Neural cell (in vitro differentiated cells): ENCODE measurements at regions not wholly inside any gene's neighbourhood (a gene's known extent, or its start where the extent isn't known, plus 50 kb on each side); places are given as distances from the start of the nearest gene placed in this dataset.

ENCODE experiments used
- EP300 ChIP-seq: fragments of 450-650 bp; conservative IDR thresholded peaks from 2 replicates; pipeline ENCODE4 v1.6.1; 2014; ENCODE audit warnings: antibody characterized with exemption, mild to moderate bottlenecking, moderate library complexity; ENCODE audit not compliant: poor library complexity, severe bottlenecking
- EZH2 ChIP-seq: fragments of 200-600, 300-800 bp; shearing (Covaris generic), sonication (generic); IDR thresholded peaks from 2 replicates; pipeline ENCODE4 v1.6.1; 2014; ENCODE audit warnings: antibody characterized with exemption, low read length, borderline replicate concordance, mild to moderate bottlenecking; ENCODE audit not compliant: insufficient read depth, poor library complexity, severe bottlenecking
- POLR2AphosphoS5 ChIP-seq: IDR thresholded peaks from 2 replicates; pipeline ENCODE4 v1.6.1; 2012
- TAF1 ChIP-seq: IDR thresholded peaks from 2 replicates; pipeline ENCODE4 v1.6.1; 2012; ENCODE audit warnings: low read depth
- TF ChIP-seq, protein P1 (sequence below): fragments of 450-650 bp; IDR thresholded peaks from 2 replicates; pipeline ENCODE4 v1.5.1; 2014; ENCODE audit warnings: antibody characterized with exemption, mild to moderate bottlenecking, moderate library complexity; ENCODE audit not compliant: poor library complexity, severe bottlenecking
- TF ChIP-seq, protein P2 (sequence below): IDR thresholded peaks from 2 replicates; pipeline ENCODE4 v1.6.1; 2012; ENCODE audit warnings: borderline replicate concordance

DNA sequence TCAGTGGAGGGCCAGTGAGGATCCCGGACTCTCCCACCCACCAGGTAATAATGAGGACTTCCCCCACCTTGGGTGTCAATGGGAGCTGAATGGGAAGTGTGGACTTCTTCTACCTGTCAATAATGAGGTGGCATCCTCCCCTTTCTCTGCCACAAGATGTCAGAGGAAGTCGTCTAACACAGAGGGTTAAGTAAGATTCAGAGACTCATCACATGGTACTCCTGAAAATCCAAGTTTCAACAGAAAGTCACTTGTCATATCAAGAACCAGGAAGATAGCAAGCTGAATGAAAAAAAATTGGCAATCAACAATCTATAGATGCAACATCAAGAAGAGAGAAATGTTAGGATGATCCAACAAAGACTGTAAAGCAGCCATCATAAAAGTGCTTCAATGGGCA lies 150.9 kb upstream of the SVIL start:
- TF ChIP-seq TAF1 = no peak
- TF ChIP-seq, protein P1, sequence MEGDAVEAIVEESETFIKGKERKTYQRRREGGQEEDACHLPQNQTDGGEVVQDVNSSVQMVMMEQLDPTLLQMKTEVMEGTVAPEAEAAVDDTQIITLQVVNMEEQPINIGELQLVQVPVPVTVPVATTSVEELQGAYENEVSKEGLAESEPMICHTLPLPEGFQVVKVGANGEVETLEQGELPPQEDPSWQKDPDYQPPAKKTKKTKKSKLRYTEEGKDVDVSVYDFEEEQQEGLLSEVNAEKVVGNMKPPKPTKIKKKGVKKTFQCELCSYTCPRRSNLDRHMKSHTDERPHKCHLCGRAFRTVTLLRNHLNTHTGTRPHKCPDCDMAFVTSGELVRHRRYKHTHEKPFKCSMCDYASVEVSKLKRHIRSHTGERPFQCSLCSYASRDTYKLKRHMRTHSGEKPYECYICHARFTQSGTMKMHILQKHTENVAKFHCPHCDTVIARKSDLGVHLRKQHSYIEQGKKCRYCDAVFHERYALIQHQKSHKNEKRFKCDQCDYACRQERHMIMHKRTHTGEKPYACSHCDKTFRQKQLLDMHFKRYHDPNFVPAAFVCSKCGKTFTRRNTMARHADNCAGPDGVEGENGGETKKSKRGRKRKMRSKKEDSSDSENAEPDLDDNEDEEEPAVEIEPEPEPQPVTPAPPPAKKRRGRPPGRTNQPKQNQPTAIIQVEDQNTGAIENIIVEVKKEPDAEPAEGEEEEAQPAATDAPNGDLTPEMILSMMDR = no peak
- TF ChIP-seq POLR2AphosphoS5 = no peak
- no peak for TF ChIP-seq EP300
- TF ChIP-seq, protein P2, sequence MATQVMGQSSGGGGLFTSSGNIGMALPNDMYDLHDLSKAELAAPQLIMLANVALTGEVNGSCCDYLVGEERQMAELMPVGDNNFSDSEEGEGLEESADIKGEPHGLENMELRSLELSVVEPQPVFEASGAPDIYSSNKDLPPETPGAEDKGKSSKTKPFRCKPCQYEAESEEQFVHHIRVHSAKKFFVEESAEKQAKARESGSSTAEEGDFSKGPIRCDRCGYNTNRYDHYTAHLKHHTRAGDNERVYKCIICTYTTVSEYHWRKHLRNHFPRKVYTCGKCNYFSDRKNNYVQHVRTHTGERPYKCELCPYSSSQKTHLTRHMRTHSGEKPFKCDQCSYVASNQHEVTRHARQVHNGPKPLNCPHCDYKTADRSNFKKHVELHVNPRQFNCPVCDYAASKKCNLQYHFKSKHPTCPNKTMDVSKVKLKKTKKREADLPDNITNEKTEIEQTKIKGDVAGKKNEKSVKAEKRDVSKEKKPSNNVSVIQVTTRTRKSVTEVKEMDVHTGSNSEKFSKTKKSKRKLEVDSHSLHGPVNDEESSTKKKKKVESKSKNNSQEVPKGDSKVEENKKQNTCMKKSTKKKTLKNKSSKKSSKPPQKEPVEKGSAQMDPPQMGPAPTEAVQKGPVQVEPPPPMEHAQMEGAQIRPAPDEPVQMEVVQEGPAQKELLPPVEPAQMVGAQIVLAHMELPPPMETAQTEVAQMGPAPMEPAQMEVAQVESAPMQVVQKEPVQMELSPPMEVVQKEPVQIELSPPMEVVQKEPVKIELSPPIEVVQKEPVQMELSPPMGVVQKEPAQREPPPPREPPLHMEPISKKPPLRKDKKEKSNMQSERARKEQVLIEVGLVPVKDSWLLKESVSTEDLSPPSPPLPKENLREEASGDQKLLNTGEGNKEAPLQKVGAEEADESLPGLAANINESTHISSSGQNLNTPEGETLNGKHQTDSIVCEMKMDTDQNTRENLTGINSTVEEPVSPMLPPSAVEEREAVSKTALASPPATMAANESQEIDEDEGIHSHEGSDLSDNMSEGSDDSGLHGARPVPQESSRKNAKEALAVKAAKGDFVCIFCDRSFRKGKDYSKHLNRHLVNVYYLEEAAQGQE = no peak
- no peak for TF ChIP-seq EZH2
